ENCODE measurements at regions not wholly inside any gene's neighbourhood (a gene's known extent, or its start where the extent isn't known, plus 50 kb on each side); places are given as distances from the start of the nearest gene placed in this dataset.

GRCh38 chr3:80113331-80113730 is 345.5 kb upstream of the ROBO1 start:
- WGBS (ENCODE audit: insufficient coverage, low coverage, missing lambda C conversion rate) = 0% methylated on average over 1 of the region's 1 CpG
- ChIA-PET POLR2A (no interaction called here), CTCF (ENCODE audit: low intra/inter-chr PET ratio) (no interaction called here)
- Histone ChIP-seq H3K4me2 (ENCODE audit: insufficient read depth, low read length) (no peak overlapping the region), H3K27me3 (ENCODE audit: control insufficient read depth in 2 of 2, insufficient read depth in 2 of 2, low read length in 2 of 2) (no peaks in the 10 kb centered on the region), H3K9me1 (ENCODE audit: control insufficient read depth, insufficient read depth, low read length) (no peaks in the 10 kb centered on the region), H3K4me3 (no peak overlapping the region), H3K27ac (ENCODE audit: extremely low read depth, low read depth, low read length) (no peak overlapping the region), H2AFZ (ENCODE audit: low read depth, low read length) (no peak overlapping the region), H3K36me3 (ENCODE audit: control insufficient read depth, insufficient read depth, low read length) (no peaks in the 10 kb centered on the region), H4K20me1 (replicated peaks; ENCODE audit: control insufficient read depth, insufficient read depth, low read length) (no peaks in the 10 kb centered on the region), H3K4me1 (replicated peaks in 1 of 2; ENCODE audit: control insufficient read depth in 2 of 2, insufficient read depth in 2 of 2, low read length in 2 of 2) (no peaks in the 10 kb centered on the region), H3K79me2 (ENCODE audit: control insufficient read depth, insufficient read depth, low read length) (no peaks in the 10 kb centered on the region), H3K9ac (ENCODE audit: insufficient read depth in 1 of 2, low read depth in 2 of 2, low read length in 2 of 2) (no peak overlapping the region), H3K9me3 (replicated peaks; ENCODE audit: control insufficient read depth, insufficient read depth, low read depth, low read length) (no peaks in the 10 kb centered on the region)
- FAIRE-seq (no peak), ATAC-seq (no peak), DNase-seq (ENCODE audit: extremely low read depth in 1 of 4, low spot score in 3 of 4) (no peak)
- TF ChIP-seq ZKSCAN1 (IDR thresholded peaks at IDR 0.05; ENCODE audit: low read depth, low read length) = no peak
- TF ChIP-seq BCL6 (CRISPR knock-in tag; IDR thresholded peaks at IDR 0.05) = no peak
- no peak for TF ChIP-seq ZFP36 (IDR thresholded peaks at IDR 0.05; ENCODE audit: low read depth, low read length, partially characterized antibody)
- TF ChIP-seq KAT8 (IDR thresholded peaks at IDR 0.05; ENCODE audit: low read depth) = no peak
- no peak for TF ChIP-seq THRB (CRISPR knock-in tag; conservative IDR thresholded peaks at IDR 0.05)
- TF ChIP-seq HMG20A (CRISPR knock-in tag; conservative IDR thresholded peaks at IDR 0.05) = no peak
- TF ChIP-seq SUPT5H (IDR thresholded peaks at IDR 0.05) = no peak
- TF ChIP-seq ZNF217 (CRISPR knock-in tag; IDR thresholded peaks at IDR 0.05) = no peak
- no peak for TF ChIP-seq MYC (IDR thresholded peaks at IDR 0.05; ENCODE audit: low read depth, low read length)
- no peak for TF ChIP-seq MYC (CRISPR knock-in tag; IDR thresholded peaks at IDR 0.05; ENCODE audit: borderline replicate concordance, low read depth)
- no TSS peak for BruUV-seq (replicated peaks)
- intact Hi-C loops (cut with micrococcal nuclease) (no loop called here), in situ Hi-C loops (cut with MboI) (no loop called here)

Data from K562 (cell line).